Esophagus squamous epithelium (tissue), 4 donors: ENCODE measurements at regions not wholly inside any gene's neighbourhood (a gene's known extent, or its start where the extent isn't known, plus 50 kb on each side); places are given as distances from the start of the nearest gene placed in this dataset.
"Not testable (repeated sequence)": the region's sequence is repeated elsewhere in the genome, so short reads cannot be mapped to it uniquely, and the experiment has no call there.

Source experiments
- CTCF ChIP-seq, 6 experiments: fragments of 450-650 bp in 4 of 6; fragments of 200-600 bp in 2 of 6; sonication (generic) in 2 of 6; IDR thresholded peaks; one replicate each; pipeline ENCODE4 v1.5.1; 2016 to 2019; ENCODE audit warnings: antibody characterized with exemption in 6 of 6, mild to moderate bottlenecking in 4 of 6, moderate library complexity in 4 of 6
- POLR2A ChIP-seq, 4 donors: fragments of 450-650 bp; IDR thresholded peaks; one replicate each; pipeline ENCODE4 v1.6.1; 2017; ENCODE audit warnings: antibody characterized with exemption in 4 of 4, mild to moderate bottlenecking in 4 of 4, moderate library complexity in 3 of 4

- TF ChIP-seq CTCF, POLR2A (IDR thresholded peaks at IDR 0.05): not testable (repeated sequence)
Measured at GRCh38 chr2:87543797-87544196, 204.1 kb upstream of the PLGLB2 start.
